ENCODE measurements at regions not wholly inside any gene's neighbourhood (a gene's known extent, or its start where the extent isn't known, plus 50 kb on each side); places are given as distances from the start of the nearest gene placed in this dataset.

GRCh38 chr14:95620659-95621059, 65.6 kb upstream of the TCL1B start:
- no peak for TF ChIP-seq POLR2A (IDR thresholded peaks at IDR 0.05; ENCODE audit: extremely low read depth, insufficient read length)
- TF ChIP-seq CTCF (IDR thresholded peaks at IDR 0.05; ENCODE audit: low read depth, low read length), result no peak

Data from NB4 (cell line).